MM.1S (cell line): ENCODE measurements at regions not wholly inside any gene's neighbourhood (a gene's known extent, or its start where the extent isn't known, plus 50 kb on each side); places are given as distances from the start of the nearest gene placed in this dataset.

Experiments
- EZH2 ChIP-seq: fragments of 300-600 bp; sonication (generic); optimal IDR thresholded peaks from 2 replicates; pipeline ENCODE3; 2017; ENCODE audit warnings: low read depth, mild to moderate bottlenecking, antibody characterized with exemption, low read length, mixed read lengths
- EZH2phosphoT487 ChIP-seq: fragments of 300-600 bp; sonication (generic); IDR thresholded peaks from 2 replicates; pipeline ENCODE4 v1.6.1; 2018; ENCODE audit warnings: antibody characterized with exemption, low read length
- TF ChIP-seq, protein P1 (sequence below): fragments of 300-600 bp; sonication (generic); IDR thresholded peaks from 2 replicates; pipeline ENCODE4 v1.5.1; 2016; ENCODE audit warnings: antibody characterized with exemption, low read length, mixed read lengths

DNA sequence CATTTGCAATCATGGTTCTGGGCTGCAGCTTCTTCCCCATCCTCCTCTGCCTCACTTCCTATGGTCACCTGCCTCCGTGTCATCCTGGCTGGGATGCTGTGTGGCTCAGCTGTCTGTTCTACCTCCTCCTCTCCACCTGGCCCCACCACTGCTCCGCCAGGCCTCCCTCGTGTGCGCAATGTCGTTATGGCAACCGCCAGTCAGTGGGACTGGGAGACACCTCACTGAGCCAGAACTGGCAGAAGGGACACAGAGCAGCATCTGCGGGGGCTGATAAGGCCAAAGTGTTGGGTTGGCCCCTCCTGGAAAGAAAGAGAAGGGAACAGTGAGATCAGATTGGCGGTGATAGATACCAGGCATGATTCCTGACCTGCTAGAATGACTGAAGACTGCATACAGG is 527.5 kb downstream of the INHBA start:
- TF ChIP-seq, protein P1, sequence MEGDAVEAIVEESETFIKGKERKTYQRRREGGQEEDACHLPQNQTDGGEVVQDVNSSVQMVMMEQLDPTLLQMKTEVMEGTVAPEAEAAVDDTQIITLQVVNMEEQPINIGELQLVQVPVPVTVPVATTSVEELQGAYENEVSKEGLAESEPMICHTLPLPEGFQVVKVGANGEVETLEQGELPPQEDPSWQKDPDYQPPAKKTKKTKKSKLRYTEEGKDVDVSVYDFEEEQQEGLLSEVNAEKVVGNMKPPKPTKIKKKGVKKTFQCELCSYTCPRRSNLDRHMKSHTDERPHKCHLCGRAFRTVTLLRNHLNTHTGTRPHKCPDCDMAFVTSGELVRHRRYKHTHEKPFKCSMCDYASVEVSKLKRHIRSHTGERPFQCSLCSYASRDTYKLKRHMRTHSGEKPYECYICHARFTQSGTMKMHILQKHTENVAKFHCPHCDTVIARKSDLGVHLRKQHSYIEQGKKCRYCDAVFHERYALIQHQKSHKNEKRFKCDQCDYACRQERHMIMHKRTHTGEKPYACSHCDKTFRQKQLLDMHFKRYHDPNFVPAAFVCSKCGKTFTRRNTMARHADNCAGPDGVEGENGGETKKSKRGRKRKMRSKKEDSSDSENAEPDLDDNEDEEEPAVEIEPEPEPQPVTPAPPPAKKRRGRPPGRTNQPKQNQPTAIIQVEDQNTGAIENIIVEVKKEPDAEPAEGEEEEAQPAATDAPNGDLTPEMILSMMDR: no peak
- TF ChIP-seq EZH2 (no peak), EZH2phosphoT487 (no peak)
